HFF-Myc (cell line): ENCODE measurements at regions not wholly inside any gene's neighbourhood (a gene's known extent, or its start where the extent isn't known, plus 50 kb on each side); places are given as distances from the start of the nearest gene placed in this dataset.
"Not testable (repeated sequence)": the region's sequence is repeated elsewhere in the genome, so short reads cannot be mapped to it uniquely, and the experiment has no call there.

ENCODE experiments used
- DNase-seq: peaks from one replicate; pipeline ENCODE4 v3.0.0-alpha.2; 2011; ENCODE audit warnings: low read depth; ENCODE audit errors: extremely low read depth
- H3K4me3 ChIP-seq: replicated peaks from 2 replicates; pipeline ENCODE4 v1.5.1; 2011; ENCODE audit warnings: low read depth, mild to moderate bottlenecking, control low read depth, low read length
- TF ChIP-seq, protein P1 (sequence below): IDR thresholded peaks from 2 replicates; pipeline ENCODE4 v1.5.1; 2012; ENCODE audit warnings: mild to moderate bottlenecking, low read depth, low read length, control low read depth; ENCODE audit errors: missing control alignments

DNA sequence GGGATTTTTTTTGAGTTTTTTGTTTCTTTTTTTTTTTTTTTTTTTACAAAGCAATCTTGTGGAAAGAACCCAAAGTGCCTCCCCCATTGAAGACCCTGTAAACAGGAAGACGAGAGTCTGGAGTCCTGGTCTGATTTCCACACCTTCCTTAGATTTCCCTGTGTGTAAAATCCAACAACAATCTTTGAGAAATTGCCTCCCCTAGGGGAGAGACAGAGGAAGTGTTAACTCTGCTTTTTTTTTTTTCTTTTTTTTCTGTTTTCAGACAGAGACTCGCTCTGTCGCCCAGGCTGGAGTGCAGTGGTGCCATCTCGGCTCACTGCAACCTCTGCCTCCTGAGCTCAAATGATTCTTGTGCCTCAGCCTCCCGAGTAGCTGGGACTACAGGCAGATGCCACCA, 82.0 kb upstream of the CLEC6A start:
- not testable (repeated sequence) for H3K4me3 ChIP-seq, DNase-seq
- TF ChIP-seq, protein P1, sequence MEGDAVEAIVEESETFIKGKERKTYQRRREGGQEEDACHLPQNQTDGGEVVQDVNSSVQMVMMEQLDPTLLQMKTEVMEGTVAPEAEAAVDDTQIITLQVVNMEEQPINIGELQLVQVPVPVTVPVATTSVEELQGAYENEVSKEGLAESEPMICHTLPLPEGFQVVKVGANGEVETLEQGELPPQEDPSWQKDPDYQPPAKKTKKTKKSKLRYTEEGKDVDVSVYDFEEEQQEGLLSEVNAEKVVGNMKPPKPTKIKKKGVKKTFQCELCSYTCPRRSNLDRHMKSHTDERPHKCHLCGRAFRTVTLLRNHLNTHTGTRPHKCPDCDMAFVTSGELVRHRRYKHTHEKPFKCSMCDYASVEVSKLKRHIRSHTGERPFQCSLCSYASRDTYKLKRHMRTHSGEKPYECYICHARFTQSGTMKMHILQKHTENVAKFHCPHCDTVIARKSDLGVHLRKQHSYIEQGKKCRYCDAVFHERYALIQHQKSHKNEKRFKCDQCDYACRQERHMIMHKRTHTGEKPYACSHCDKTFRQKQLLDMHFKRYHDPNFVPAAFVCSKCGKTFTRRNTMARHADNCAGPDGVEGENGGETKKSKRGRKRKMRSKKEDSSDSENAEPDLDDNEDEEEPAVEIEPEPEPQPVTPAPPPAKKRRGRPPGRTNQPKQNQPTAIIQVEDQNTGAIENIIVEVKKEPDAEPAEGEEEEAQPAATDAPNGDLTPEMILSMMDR: peak; percentile 10

- not testable (repeated sequence) for DNase-seq, H3K4me3 ChIP-seq
Observed at GRCh38 chr12:8375122-8375521, 80.6 kb upstream of the CLEC6A start.

GRCh38 chr12:8377756-8378155, 78.0 kb upstream of the CLEC6A start:
- not testable (repeated sequence) for DNase-seq, H3K4me3 ChIP-seq

DNA sequence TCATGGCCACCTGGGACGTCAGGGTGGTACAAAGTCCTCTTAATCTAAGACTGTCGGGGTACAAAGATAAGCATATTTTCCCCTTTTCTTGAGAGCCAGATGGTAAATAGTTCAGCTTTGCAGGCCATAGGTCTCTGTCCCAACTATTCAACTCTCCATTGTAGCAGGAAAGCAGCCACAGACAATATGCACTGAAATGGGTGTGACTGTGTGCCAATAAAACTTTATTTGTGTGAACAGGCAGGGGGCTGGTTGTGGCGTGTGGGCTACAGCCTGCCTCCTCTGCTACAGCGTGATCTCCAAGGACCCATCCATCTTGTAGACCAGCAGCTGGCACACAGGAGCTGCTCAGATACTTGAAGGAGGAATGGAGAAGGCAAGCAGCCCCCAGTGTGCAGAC, 73.2 kb upstream of the CLEC6A start:
- DNase-seq, H3K4me3 ChIP-seq: not testable (repeated sequence)

DNA sequence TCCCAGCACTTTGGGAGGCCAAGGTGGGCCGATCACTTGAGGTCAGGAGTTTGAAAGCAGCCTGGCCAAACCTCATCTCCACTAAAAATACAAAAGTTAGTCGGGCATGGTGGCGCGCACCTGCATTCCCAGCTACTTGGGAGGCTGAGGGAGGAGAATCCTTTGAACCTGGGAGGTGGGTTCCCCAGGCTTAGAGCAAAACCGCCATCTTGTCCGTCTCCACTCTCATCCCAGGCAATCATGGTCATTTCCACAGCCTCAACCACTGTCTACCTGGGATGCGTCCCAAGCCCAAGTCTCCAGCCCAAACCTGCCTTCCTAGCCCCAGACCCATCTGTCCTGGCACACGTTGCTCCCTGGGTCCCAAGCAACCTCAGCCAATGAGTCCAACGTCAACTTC, 71.1 kb upstream of the CLEC6A start:
- not testable (repeated sequence) for DNase-seq

DNA sequence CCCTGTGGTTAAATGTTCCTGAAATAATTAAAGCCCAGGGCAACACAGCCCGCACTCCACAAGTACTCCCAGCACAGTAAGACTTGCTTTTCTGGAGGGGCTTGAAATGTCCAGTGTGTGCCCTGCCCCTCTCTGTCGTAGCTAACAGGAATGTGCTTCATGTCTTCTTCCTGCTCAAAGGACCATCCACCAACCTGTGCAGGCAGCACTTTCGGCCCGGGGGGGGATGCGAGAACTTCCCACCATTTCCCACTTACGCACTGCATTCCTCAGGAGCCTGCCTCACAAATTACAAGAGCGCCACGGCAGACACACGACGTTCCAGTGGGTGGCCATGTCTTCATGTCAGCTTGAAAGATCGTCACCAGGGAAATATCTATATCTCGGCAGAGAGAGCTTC, 70.3 kb upstream of the CLEC6A start:
- H3K4me3 ChIP-seq, DNase-seq: not testable (repeated sequence)

More for the DNA sequence above, 71.1 kb upstream of the CLEC6A start:
- H3K4me3 ChIP-seq: not testable (repeated sequence)

DNA sequence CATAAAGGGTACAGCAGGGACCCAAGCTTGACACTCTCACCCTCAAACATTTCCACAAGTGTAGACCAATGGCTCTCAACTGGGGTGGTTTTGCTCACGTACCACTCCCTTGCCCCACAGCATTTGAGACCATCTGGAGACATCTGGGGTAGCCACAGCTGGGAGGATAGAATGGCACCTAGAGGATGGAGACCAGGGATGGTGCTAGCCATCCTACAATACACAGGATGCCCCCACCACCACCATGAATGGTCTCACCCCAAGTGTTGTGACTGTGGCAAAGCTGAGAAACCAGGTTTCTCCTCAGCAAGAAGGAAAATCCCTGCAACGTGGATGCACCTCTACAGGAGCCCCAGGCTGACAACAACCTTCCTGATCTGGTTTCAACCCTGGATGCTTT, 69.1 kb upstream of the CLEC6A start:
- not testable (repeated sequence) for DNase-seq, H3K4me3 ChIP-seq

GRCh38 chr12:8389296-8389695, 66.5 kb upstream of the CLEC6A start:
- not testable (repeated sequence) for H3K4me3 ChIP-seq, DNase-seq

DNA sequence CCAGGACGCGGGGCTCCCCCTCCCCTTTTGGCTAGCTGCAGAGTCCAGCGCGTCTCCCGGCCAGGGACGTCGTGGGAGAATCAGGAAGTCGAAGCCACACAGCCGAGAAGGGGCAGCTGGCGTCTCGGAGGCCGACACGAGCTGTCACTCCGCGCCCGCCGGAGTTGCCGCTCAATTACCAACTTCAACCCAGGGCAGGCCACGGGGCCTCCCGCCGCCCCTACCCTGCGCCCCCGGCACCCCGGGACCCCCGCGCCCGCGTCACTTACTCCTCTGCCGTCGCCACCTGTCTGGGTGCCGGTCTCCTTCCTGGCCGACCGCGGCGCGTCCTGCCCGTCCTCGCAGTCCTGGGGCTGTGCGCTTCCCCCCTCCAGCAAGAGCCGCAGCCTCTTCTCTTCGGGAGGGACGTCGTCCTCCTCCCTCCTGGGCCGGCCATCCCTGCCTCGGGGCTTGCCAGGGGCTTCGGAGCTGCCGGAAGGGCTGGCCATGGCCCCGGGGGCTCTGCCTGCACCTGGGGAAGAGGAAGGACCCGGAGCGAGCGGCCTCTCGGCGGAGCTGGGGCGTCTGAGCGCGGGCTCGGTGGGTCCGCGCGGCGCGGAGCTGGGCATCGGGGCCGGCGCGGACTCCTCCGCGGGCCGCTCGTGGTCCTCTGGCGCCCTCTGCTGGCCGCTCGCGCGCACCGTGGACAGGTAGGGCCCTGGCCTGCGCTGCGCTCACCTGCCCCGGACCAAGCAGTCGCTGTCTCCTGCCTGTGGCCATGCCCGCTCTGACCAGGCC, 65.6 kb upstream of the CLEC6A start:
- DNase-seq: not testable (repeated sequence)
- peak overlapping the region; percentile 27; the same call in 1 of the 2 replicates for H3K4me3 ChIP-seq
- TF ChIP-seq, protein P1: peak; percentile 54

- not testable (repeated sequence) for DNase-seq
- peak overlapping the region; percentile 29 for H3K4me3 ChIP-seq
- TF ChIP-seq, protein P1: peak; percentile 33
Observed at GRCh38 chr12:8396225-8397071, 59.3 kb upstream of the CLEC6A start.

DNA sequence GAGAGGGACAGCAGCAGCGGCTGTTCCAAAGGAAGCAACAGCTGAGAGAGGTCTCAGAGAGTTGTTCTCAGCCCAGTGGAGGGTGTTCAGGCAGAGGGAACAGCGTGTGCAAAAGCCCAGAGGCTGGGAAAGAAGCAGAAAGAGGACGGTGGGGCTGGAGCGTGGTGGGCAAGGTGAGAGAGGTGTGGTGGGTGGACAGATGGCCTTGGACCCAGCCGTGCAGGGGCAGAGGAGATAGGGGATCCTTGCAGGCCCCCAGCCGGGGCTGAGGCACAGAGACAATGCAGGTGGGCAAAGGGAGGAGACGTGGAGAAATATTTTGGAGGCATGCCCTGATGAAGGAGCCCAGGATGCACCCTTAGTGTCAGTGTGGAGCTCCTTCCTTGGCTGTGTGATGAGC, 58.4 kb upstream of the CLEC6A start:
- DNase-seq: not testable (repeated sequence)

DNA sequence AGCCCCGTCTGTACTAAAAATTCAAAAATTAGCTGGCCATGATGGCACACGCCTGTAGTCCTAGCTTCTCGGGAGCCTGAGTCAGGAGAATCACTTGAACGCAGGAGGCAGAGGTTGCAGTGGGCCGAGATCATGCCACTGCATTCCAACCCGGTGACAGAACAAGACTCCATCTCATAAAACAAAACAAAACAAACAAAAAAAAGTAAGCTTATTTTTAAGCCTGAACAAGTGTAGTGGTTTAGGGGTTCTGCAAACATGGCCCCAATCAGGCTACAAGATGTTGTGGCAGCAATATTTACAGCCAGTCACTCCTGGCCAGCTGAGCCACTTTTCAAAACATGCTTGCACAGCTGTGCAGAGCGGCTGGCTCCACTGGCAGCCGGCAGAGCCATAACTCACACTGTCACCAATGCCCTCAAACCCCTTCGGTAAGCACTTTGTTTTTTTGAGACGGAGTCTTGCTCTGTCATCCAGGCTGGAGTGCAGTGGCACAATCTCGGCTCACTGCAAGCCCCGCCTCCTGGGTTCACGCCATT, 56.2 kb upstream of the CLEC6A start:
- not testable (repeated sequence) for H3K4me3 ChIP-seq
- peak; percentile 6 for DNase-seq

More for the DNA sequence above, 58.4 kb upstream of the CLEC6A start:
- H3K4me3 ChIP-seq: not testable (repeated sequence)

- H3K4me3 ChIP-seq, DNase-seq: not testable (repeated sequence)
Observed at GRCh38 chr12:8403834-8404233, 51.9 kb upstream of the CLEC6A start.

DNA sequence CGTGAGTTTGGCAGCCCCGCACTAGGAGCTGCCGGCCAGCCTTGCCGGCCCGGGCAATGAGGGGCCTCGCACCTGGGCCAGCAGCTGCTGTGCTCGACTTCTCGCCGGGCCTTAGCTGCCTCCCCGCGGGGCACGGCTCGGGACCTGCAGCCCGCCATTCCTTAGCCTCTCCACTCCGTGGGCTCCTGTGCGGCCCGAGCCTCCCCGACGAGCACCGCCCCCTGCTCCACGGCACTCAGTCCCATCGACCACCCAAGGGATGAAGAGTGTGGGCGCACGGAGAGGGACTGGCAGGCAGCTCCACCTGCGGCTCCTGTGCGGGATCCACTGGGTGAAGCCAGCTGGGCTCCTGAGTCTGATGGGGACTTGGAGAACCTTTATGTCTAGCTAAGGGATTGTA, 51.4 kb upstream of the CLEC6A start:
- not testable (repeated sequence) for H3K4me3 ChIP-seq, DNase-seq
